Left colon (tissue), 2 donors: ENCODE measurements at regions not wholly inside any gene's neighbourhood (a gene's known extent, or its start where the extent isn't known, plus 50 kb on each side); places are given as distances from the start of the nearest gene placed in this dataset.
"Not testable (repeated sequence)": the region's sequence is repeated elsewhere in the genome, so short reads cannot be mapped to it uniquely, and the experiment has no call there.

ENCODE experiments used
- ATAC-seq: fragments of 200-7000 bp; cut with Tn5 transposase; one replicate; pipeline ENCODE4 v1.9.1; 2020; ENCODE audit warnings: mild to moderate bottlenecking, moderate library complexity
- DNase-seq, 2 donors: peaks; one replicate each; pipeline ENCODE4 v3.0.0-alpha.2; 2020
- intact Hi-C, 2 donors: fragments of 100-400 bp; cut with DNase I in 1 of 2; cut with micrococcal nuclease in 1 of 2; formaldehyde crosslinking; loops; one replicate each; pipeline versions ENCODE4 v1.11.2 to v1.14.0; 2022; cut with DNase I, micrococcal nuclease
- donor health status: DM: no; HTN: no; CAD: no.
- donor health status: DM: yes; HTN: yes; CAD: no.

DNA sequence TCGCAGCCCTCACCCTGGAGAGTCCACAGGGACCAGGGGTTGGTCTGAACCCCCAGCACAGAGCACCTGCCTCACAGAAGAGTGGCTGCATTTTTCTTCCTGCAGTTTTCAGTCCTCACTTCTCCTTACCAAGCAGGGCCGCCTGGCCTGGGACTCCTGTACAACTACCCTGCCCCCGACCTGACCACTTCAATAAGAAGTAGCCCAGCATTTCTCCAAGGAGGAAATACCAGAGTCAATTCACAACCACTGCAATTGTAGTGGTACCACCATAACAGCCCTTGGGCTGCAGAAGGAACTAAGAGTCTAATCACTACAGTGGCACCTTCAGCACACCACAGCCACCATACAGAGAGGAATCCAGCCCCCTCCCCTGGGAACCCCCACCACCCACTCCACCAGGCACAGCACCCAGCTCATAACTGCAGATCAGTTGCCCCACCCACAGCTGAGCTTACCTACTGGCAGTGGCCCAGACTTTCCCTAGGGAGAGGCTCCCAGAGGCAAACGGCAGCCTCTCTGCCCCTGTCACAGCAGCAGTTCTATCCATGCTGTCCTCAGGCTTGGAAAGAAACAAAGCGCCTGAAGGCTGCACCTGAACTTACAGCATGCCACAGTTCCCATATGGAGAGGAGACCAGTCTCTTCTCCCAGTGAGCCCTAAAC lies 223.3 kb upstream of the DUSP22 start:
- intact Hi-C loops, DNase-seq: not testable (repeated sequence)
- peak; percentile 100 for ATAC-seq
